ENCODE measurements at regions not wholly inside any gene's neighbourhood (a gene's known extent, or its start where the extent isn't known, plus 50 kb on each side); places are given as distances from the start of the nearest gene placed in this dataset.
"Not testable (repeated sequence)": the region's sequence is repeated elsewhere in the genome, so short reads cannot be mapped to it uniquely, and the experiment has no call there.

- Histone ChIP-seq H3K27me3 (replicated peaks; ENCODE audit: insufficient read depth) (no peaks in the 10 kb centered on the region), H3K4me3 (no peak overlapping the region), H3K4me1 (replicated peaks) (no peaks in the 10 kb centered on the region), H3K36me3 (no peaks in the 10 kb centered on the region), H3K9me3 (no peaks in the 10 kb centered on the region), H3K27ac (no peak overlapping the region)
- intact Hi-C loops (cut with DNase I) = no loop called here
- DNase-seq (ENCODE audit: low spot score) = no peak
- TF ChIP-seq CTCF (IDR thresholded peaks at IDR 0.05) (no peak), POLR2AphosphoS5 (IDR thresholded peaks at IDR 0.05) (no peak), POLR2A (IDR thresholded peaks at IDR 0.05) (no peak)
- 92% methylated on average over 3 of the region's 3 CpGs for WGBS
These were observed 122.4 kb upstream of the CENPW start for GRCh38 chr6:126217497-126217896.

- H3K4me1 ChIP-seq (replicated peaks); H3K9me3 ChIP-seq; H3K36me3 ChIP-seq; H3K27ac ChIP-seq; intact Hi-C loops (cut with DNase I); H3K4me3 ChIP-seq; H3K27me3 ChIP-seq (replicated peaks; ENCODE audit: insufficient read depth); DNase-seq (ENCODE audit: low spot score): not testable (repeated sequence)
These were observed 119.0 kb upstream of the CENPW start for GRCh38 chr6:126220901-126221300.

- Histone ChIP-seq H3K4me1 (replicated peaks) (no peaks in the 10 kb centered on the region), H3K27me3 (replicated peaks; ENCODE audit: insufficient read depth) (no peaks in the 10 kb centered on the region), H3K9me3 (no peaks in the 10 kb centered on the region), H3K36me3 (no peaks in the 10 kb centered on the region), H3K27ac (no peak overlapping the region), H3K4me3 (no peak overlapping the region)
- no peak for DNase-seq (ENCODE audit: low spot score)
- 52% methylated on average over 11 of the region's 11 CpGs for WGBS
- TF ChIP-seq POLR2AphosphoS5 (IDR thresholded peaks at IDR 0.05) (no peak), POLR2A (IDR thresholded peaks at IDR 0.05) (no peak), CTCF (IDR thresholded peaks at IDR 0.05) (no peak)
- intact Hi-C loops (cut with DNase I) = no loop called here
These were observed 111.8 kb upstream of the CENPW start for GRCh38 chr6:126227833-126228702.

GRCh38 chr6:126232671-126233070, 107.2 kb upstream of the CENPW start:
- no peaks in the 10 kb centered on the region for H3K36me3 ChIP-seq
- TF ChIP-seq POLR2A (IDR thresholded peaks at IDR 0.05) (no peak), CTCF (IDR thresholded peaks at IDR 0.05) (no peak), POLR2AphosphoS5 (IDR thresholded peaks at IDR 0.05) (no peak)
- no peak overlapping the region for H3K4me3 ChIP-seq
- H3K27ac ChIP-seq = no peak overlapping the region
- WGBS = 37% methylated on average over 2 of the region's 2 CpGs
- no peaks in the 10 kb centered on the region for H3K27me3 ChIP-seq (replicated peaks; ENCODE audit: insufficient read depth)
- H3K4me1 ChIP-seq (replicated peaks) = no peaks in the 10 kb centered on the region
- intact Hi-C loops (cut with DNase I) = no loop called here
- DNase-seq (ENCODE audit: low spot score) = no peak
- no peaks in the 10 kb centered on the region for H3K9me3 ChIP-seq

- Histone ChIP-seq H3K27ac (no peak overlapping the region), H3K27me3 (replicated peaks; ENCODE audit: insufficient read depth) (no peaks in the 10 kb centered on the region), H3K4me3 (no peak overlapping the region), H3K4me1 (replicated peaks) (no peaks in the 10 kb centered on the region), H3K36me3 (no peaks in the 10 kb centered on the region), H3K9me3 (no peaks in the 10 kb centered on the region)
- WGBS = 93% methylated on average over 1 of the region's 1 CpG
- intact Hi-C loops (cut with DNase I) = no loop called here
- no peak for DNase-seq (ENCODE audit: low spot score)
- TF ChIP-seq POLR2A (IDR thresholded peaks at IDR 0.05) (no peak), CTCF (IDR thresholded peaks at IDR 0.05) (no peak), POLR2AphosphoS5 (IDR thresholded peaks at IDR 0.05) (no peak)
These were observed 106.7 kb upstream of the CENPW start for GRCh38 chr6:126233192-126233591.
